ENCODE measurements at regions not wholly inside any gene's neighbourhood (a gene's known extent, or its start where the extent isn't known, plus 50 kb on each side); places are given as distances from the start of the nearest gene placed in this dataset.

DNA sequence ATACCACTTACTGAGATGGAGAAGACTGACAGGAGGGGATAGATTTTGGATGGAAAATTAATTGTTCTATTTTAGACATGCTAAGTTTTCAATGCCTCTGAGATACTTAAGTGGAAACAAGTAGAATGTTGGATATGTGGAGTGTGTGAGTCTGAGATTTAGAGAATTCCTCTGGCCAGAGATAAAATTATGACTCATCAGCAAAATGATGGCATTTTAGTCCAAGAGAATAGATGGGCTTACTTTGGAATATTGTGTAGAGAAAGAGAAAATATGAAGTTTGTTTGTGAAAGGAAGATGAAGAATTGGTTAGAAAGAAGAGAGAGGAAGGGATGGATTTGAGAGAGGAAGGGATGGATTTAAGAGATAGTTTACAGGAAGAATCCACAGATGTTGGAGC, 108.6 kb upstream of the PPP1R2C start:
- Histone ChIP-seq H3K27ac (ENCODE audit: low read depth, low read length) (no peak overlapping the region), H3K9me3 (ENCODE audit: control insufficient read depth, insufficient read depth, low read depth, low read length) (peaks cover 16% of the 10 kb centered on the region), H3K4me1 (ENCODE audit: control insufficient read depth, insufficient read depth, low read length) (peaks cover 8% of the 10 kb centered on the region), H3K36me3 (ENCODE audit: control insufficient read depth, insufficient read depth, low read length) (no peaks in the 10 kb centered on the region), H3K9ac (ENCODE audit: low read length) (no peak overlapping the region), H3K27me3 (ENCODE audit: control insufficient read depth, insufficient read depth, low read length) (peaks cover 11% of the 10 kb centered on the region; the same call in 1 of the 2 replicates), H3K4me3 (ENCODE audit: low read depth, low read length) (no peak overlapping the region)

DNA sequence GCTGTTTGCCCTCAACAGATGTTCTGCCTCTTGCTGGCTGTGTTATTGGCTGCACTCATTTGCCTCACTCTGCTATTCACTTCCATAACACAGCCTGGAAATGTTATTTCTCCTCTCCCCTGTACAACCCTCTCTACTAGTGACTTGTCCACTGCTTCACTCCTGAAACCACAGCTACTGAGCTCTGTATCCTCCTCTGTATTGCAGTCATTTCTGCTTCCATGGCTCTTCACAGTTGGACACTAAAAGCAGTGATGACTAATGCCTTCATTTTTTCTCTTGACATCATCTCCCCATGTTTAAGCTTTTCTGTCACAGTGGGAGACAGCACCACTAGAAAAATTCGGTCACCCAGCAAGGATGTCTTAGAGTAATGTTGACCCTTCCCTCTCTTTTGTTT, 123.0 kb upstream of the PPP1R2C start:
- H3K9ac ChIP-seq (ENCODE audit: low read length): no peak overlapping the region
- H3K27ac ChIP-seq (ENCODE audit: low read depth, low read length): no peak overlapping the region
- no peaks in the 10 kb centered on the region for H3K4me1 ChIP-seq (ENCODE audit: control insufficient read depth, insufficient read depth, low read length)
- peaks cover 5% of the 10 kb centered on the region; the same call in 1 of the 2 replicates for H3K27me3 ChIP-seq (ENCODE audit: control insufficient read depth, insufficient read depth, low read length)
- H3K4me3 ChIP-seq (ENCODE audit: low read depth, low read length): no peak overlapping the region
- H3K36me3 ChIP-seq (ENCODE audit: control insufficient read depth, insufficient read depth, low read length): no peaks in the 10 kb centered on the region
- H3K9me3 ChIP-seq (ENCODE audit: control insufficient read depth, insufficient read depth, low read depth, low read length): no peaks in the 10 kb centered on the region

DNA sequence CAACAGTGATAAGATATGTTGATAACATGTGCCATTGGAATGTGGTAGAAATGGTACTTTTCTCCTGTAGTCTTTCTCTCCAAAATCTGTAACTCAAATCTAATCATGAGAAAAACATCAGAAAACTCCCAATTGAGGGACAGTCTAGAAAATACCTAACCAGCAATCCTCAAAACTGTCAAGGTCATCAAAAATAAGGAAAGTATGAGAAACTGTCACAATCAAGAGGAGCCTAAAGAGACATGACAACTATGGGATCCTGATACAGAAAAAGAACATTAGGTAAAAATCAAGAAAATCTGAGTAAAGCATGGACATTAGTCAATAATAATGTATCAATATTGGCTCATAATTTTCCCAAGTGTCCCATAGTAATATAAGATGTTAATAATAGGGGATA, 124.5 kb upstream of the PPP1R2C start:
- H3K27me3 ChIP-seq (ENCODE audit: control insufficient read depth, insufficient read depth, low read length): peaks cover 5% of the 10 kb centered on the region; the same call in 1 of the 2 replicates
- H3K9me3 ChIP-seq (ENCODE audit: control insufficient read depth, insufficient read depth, low read depth, low read length): no peaks in the 10 kb centered on the region
- H3K36me3 ChIP-seq (ENCODE audit: control insufficient read depth, insufficient read depth, low read length): no peaks in the 10 kb centered on the region
- H3K4me3 ChIP-seq (ENCODE audit: low read depth, low read length): no peak overlapping the region
- H3K4me1 ChIP-seq (ENCODE audit: control insufficient read depth, insufficient read depth, low read length): no peaks in the 10 kb centered on the region
- H3K9ac ChIP-seq (ENCODE audit: low read length): no peak overlapping the region
- no peak overlapping the region for H3K27ac ChIP-seq (ENCODE audit: low read depth, low read length)

DNA sequence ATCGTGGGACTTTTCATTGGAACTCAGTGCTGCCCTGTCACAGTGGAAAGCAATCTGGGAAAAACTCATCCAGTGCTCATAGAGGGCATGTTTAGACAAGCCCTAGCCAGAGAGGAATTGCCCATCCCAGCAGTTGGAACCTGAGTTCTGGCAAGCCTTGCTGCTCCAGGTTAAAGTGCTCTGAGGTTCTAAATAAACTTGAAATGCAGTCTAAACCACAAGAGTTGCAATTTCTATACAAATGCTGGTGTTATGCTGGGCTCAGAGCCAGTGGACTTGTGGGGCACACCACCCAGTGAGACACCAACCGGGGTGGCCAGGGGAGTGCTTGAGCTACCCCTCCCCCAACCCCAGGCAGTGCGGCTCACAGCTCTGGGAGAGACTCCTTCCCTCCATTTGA, 142.8 kb upstream of the PPP1R2C start:
- Histone ChIP-seq H3K9ac (ENCODE audit: low read length) (no peak overlapping the region), H3K4me3 (ENCODE audit: low read depth, low read length) (no peak overlapping the region), H3K9me3 (ENCODE audit: control insufficient read depth, insufficient read depth, low read depth, low read length) (peaks cover 9% of the 10 kb centered on the region; the same call in 1 of the 2 replicates), H3K36me3 (ENCODE audit: control insufficient read depth, insufficient read depth, low read length) (no peaks in the 10 kb centered on the region), H3K27ac (ENCODE audit: low read depth, low read length) (no peak overlapping the region), H3K27me3 (ENCODE audit: control insufficient read depth, insufficient read depth, low read length) (no peaks in the 10 kb centered on the region; the same call in 1 of the 2 replicates), H3K4me1 (ENCODE audit: control insufficient read depth, insufficient read depth, low read length) (no peaks in the 10 kb centered on the region)

DNA sequence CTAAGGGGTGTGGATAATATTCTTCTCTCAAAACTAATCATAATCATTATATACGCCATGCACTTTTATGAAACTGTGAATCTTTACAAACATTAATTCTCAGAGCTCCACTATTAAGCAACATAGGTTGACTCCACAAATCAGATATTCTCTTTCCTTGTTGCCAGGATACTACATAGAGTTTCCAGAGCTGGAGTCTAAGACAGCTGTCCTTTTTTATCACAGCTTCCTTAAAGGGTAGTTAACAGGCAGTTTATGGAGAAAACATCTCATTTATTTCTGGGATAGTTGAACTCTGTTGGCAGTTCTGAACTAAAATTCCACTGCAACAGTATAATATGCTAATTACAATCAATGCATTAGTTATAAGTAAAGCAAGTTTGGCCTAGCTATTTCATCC, 152.1 kb upstream of the PPP1R2C start:
- Histone ChIP-seq H3K27me3 (ENCODE audit: control insufficient read depth, insufficient read depth, low read length) (peaks cover 4% of the 10 kb centered on the region; the same call in 1 of the 2 replicates), H3K4me1 (ENCODE audit: control insufficient read depth, insufficient read depth, low read length) (no peaks in the 10 kb centered on the region), H3K4me3 (ENCODE audit: low read depth, low read length) (no peak overlapping the region), H3K9me3 (ENCODE audit: control insufficient read depth, insufficient read depth, low read depth, low read length) (no peaks in the 10 kb centered on the region), H3K27ac (ENCODE audit: low read depth, low read length) (no peak overlapping the region), H3K9ac (ENCODE audit: low read length) (no peak overlapping the region), H3K36me3 (ENCODE audit: control insufficient read depth, insufficient read depth, low read length) (no peaks in the 10 kb centered on the region)

DNA sequence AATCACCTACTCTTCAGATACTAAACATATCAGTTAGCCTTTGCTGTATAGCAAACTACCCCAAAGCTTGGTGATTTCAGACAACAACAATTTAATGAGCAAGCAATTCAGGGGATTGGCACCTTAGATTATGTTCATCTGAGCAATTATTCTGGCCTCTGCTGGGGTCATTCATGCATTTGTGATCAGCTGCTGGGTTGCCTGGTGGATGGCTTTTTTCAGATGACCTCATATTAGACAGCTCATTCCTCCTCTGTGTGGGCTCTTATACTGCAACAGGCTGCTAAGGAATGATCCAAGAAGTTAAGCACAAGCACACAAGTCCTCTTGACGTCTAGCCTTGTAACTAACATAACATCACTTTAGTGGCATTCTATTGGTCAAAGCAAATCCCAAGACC, 153.0 kb upstream of the PPP1R2C start:
- H3K27me3 ChIP-seq (ENCODE audit: control insufficient read depth, insufficient read depth, low read length): peaks cover 4% of the 10 kb centered on the region; the same call in 1 of the 2 replicates
- no peaks in the 10 kb centered on the region for H3K9me3 ChIP-seq (ENCODE audit: control insufficient read depth, insufficient read depth, low read depth, low read length)
- no peaks in the 10 kb centered on the region for H3K36me3 ChIP-seq (ENCODE audit: control insufficient read depth, insufficient read depth, low read length)
- H3K9ac ChIP-seq (ENCODE audit: low read length): no peak overlapping the region
- no peaks in the 10 kb centered on the region for H3K4me1 ChIP-seq (ENCODE audit: control insufficient read depth, insufficient read depth, low read length)
- no peak overlapping the region for H3K4me3 ChIP-seq (ENCODE audit: low read depth, low read length)
- H3K27ac ChIP-seq (ENCODE audit: low read depth, low read length): no peak overlapping the region

DNA sequence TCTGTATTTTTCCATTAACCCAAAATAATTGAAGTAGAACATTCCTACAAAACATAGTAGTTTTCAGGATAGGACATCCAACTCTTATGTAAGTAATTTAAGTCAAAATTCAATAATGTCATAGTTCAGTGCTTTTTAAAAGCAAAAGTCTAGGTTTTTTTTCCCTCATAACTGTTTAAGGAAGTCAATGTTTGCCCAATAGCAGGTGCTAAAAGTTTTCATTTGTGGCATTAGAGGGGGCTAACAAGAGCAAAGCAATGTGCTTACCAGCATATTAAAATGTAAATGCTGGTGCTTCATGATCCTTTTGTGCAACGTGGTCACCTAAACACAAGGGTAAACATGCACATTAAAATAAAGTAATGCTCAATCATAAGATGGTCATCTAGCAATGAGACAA, 155.2 kb upstream of the PPP1R2C start:
- no peaks in the 10 kb centered on the region for H3K36me3 ChIP-seq (ENCODE audit: control insufficient read depth, insufficient read depth, low read length)
- no peaks in the 10 kb centered on the region for H3K9me3 ChIP-seq (ENCODE audit: control insufficient read depth, insufficient read depth, low read depth, low read length)
- no peak overlapping the region for H3K4me3 ChIP-seq (ENCODE audit: low read depth, low read length)
- H3K27ac ChIP-seq (ENCODE audit: low read depth, low read length): no peak overlapping the region
- H3K27me3 ChIP-seq (ENCODE audit: control insufficient read depth, insufficient read depth, low read length): peaks cover 4% of the 10 kb centered on the region; the same call in 1 of the 2 replicates
- H3K4me1 ChIP-seq (ENCODE audit: control insufficient read depth, insufficient read depth, low read length): no peaks in the 10 kb centered on the region
- no peak overlapping the region for H3K9ac ChIP-seq (ENCODE audit: low read length)

DNA sequence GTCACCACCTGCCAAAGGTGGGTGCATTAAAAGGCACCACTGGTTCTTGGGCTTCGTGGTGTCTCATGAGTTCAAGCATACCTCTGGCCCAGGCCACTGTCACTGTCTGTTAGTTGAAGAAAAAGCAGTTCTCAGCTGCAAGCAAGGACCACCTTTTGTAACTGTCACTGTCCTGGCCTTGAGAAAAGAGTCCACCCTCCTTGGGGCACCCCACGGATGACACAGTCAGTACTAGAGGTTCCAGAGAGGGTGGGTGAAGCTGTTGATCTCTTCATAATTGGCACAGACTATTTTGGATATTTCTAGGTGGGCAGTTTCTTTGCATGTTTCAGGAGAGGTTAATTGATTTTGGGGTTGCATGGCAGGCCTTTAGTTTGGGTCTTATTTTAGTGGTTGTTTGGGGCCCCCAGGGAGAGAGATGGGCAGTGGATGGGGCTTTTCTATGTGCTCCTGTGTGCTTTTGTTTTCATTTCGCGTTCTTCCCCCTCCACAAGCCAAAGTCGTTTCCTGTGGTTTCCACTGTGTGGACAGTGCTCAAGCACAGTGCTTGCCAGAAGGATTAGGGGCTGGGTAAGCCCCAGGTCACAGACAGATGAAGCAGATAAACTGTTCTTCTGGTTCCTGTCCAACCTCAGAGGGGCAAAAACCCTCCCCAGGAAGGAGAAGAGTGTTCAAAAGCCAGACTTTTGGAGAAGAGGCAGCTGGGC, 156.2 kb upstream of the PPP1R2C start:
- Histone ChIP-seq H3K27me3 (ENCODE audit: control insufficient read depth, insufficient read depth, low read length) (peaks cover 4% of the 10 kb centered on the region; the same call in 1 of the 2 replicates), H3K9ac (ENCODE audit: low read length) (no peak overlapping the region), H3K4me3 (ENCODE audit: low read depth, low read length) (no peak overlapping the region), H3K27ac (ENCODE audit: low read depth, low read length) (no peak overlapping the region), H3K36me3 (ENCODE audit: control insufficient read depth, insufficient read depth, low read length) (no peaks in the 10 kb centered on the region), H3K9me3 (ENCODE audit: control insufficient read depth, insufficient read depth, low read depth, low read length) (peaks cover 7% of the 10 kb centered on the region; the same call in 1 of the 2 replicates), H3K4me1 (ENCODE audit: control insufficient read depth, insufficient read depth, low read length) (no peaks in the 10 kb centered on the region)

DNA sequence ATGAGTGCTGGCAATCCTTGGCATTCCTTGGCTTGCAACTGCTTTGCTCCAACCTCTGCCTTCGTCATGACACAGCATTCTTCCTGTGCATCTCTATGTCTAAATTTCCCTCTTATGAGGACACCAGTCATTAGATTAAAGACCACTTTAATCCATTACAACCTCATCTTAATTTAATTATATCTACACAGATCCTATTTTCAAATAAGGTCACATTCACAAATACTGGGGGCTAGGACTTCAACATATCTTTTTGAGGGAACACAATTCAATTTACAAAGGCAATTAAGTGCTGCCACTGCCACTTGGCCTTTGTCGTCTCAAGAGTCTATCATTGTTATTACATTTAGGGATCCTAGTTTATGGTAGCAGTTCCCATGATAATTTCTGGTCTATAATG, 163.7 kb upstream of the PPP1R2C start:
- Histone ChIP-seq H3K4me3 (ENCODE audit: low read depth, low read length) (no peak overlapping the region), H3K4me1 (ENCODE audit: control insufficient read depth, insufficient read depth, low read length) (no peaks in the 10 kb centered on the region), H3K9ac (ENCODE audit: low read length) (no peak overlapping the region), H3K27ac (ENCODE audit: low read depth, low read length) (no peak overlapping the region), H3K27me3 (ENCODE audit: control insufficient read depth, insufficient read depth, low read length) (peaks cover 3% of the 10 kb centered on the region; the same call in 1 of the 2 replicates), H3K36me3 (ENCODE audit: control insufficient read depth, insufficient read depth, low read length) (no peaks in the 10 kb centered on the region), H3K9me3 (ENCODE audit: control insufficient read depth, insufficient read depth, low read depth, low read length) (peaks cover 12% of the 10 kb centered on the region)

DNA sequence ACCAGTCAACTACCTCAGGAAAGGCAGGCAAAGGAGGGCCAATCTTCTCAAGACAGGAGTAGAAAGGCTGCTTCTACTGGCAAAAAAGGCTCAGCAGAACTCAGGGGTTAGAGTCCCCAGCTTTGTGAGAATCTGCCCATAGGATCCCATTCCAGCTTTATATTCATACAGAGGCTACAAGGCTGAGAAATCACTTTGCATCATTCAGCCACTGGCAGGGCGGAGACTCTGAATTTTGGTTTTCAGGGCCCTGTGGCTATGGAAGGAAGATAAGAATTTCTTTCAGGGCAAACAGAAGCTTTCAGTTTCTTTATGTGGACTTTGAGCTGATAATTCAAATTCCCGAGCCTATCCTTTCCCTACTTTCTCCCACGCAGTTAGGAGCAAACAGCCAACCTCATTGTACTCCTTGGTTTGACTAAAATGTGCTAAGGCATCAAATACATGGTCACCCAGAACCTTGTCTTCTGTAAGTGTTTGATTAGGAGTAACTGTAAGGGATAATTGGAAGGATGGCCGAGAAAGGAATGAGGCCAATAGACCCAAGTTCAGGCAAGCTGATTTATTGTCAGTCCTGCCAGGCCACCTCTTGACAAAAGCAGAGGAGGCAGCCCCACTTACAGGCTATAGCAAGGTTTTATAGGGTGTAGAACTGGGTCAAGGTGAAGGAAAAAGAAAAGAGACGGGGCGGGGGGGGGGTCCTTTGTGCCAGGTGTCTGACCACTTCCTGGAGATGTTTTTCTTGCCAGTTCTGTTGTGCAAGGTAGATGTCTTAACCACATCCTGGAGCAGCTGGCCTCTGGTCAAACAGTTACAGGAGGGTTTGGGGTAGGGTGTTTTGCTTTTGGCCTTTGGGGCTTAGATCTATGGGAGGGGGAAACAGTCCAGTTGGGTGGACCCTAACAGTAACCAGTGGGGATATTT, 165.3 kb upstream of the PPP1R2C start:
- H3K4me1 ChIP-seq (ENCODE audit: control insufficient read depth, insufficient read depth, low read length): no peaks in the 10 kb centered on the region
- H3K4me3 ChIP-seq (ENCODE audit: low read depth, low read length): no peak overlapping the region
- H3K9me3 ChIP-seq (ENCODE audit: control insufficient read depth, insufficient read depth, low read depth, low read length): peaks cover 11% of the 10 kb centered on the region
- no peaks in the 10 kb centered on the region for H3K36me3 ChIP-seq (ENCODE audit: control insufficient read depth, insufficient read depth, low read length)
- H3K9ac ChIP-seq (ENCODE audit: low read length): no peak overlapping the region
- peaks cover 3% of the 10 kb centered on the region; the same call in 1 of the 2 replicates for H3K27me3 ChIP-seq (ENCODE audit: control insufficient read depth, insufficient read depth, low read length)
- H3K27ac ChIP-seq (ENCODE audit: low read depth, low read length): no peak overlapping the region
